Endothelial cell of umbilical vein (primary cell): ENCODE measurements at regions not wholly inside any gene's neighbourhood (a gene's known extent, or its start where the extent isn't known, plus 50 kb on each side); places are given as distances from the start of the nearest gene placed in this dataset.
"Not testable (repeated sequence)": the region's sequence is repeated elsewhere in the genome, so short reads cannot be mapped to it uniquely, and the experiment has no call there.

ENCODE experiments used
- BruUV-seq: library from RNA; stranded (reverse); fragments of 400-500 nt; replicated peaks from 2 replicates; lab custom pipeline; 2021; lab: Mats Ljungman, UMichigan
- CTCF ChIA-PET: fragments of 300-600, 350-600 bp; sonication (Branson Sonifier 250); formaldehyde crosslinking; loops from one replicate; lab custom pipeline; 2021; ENCODE audit warnings: antibody characterized with exemption, inconsistent platforms; lab: Charles Lee
- POLR2A ChIA-PET: fragments of 300-600, 350-600 bp; sonication (Branson Sonifier 250); formaldehyde crosslinking; loops from one replicate; lab custom pipeline; 2021; ENCODE audit warnings: antibody characterized with exemption, inconsistent platforms; lab: Charles Lee
- DNase-seq: peaks from one replicate; pipeline ENCODE4 v3.0.0-alpha.2; 2011; ENCODE audit warnings: low read depth, low spot score
- FAIRE-seq: peaks from 2 replicates; lab custom pipeline; 2011; peaks lifted over from hg19 to GRCh38; lab: Jason Lieb, UNC
- H2AFZ ChIP-seq: 2 replicates; pipeline ENCODE4 v1.6.0; 2012; ENCODE audit warnings: low read depth, low read length, control low read depth, inconsistent platforms
- H3K27ac ChIP-seq: 2 replicates; pipeline ENCODE4 v1.5.1; 2011; ENCODE audit warnings: low read depth, mild to moderate bottlenecking, control low read depth, low read length, moderate library complexity; ENCODE audit not compliant: insufficient read depth
- H3K27me3 ChIP-seq, 2 experiments: 2 replicates each; pipeline versions ENCODE4 v1.6.0 to v1.6.1; 2011; ENCODE audit warnings: low read length in 2 of 2, mixed read lengths in 1 of 2; ENCODE audit not compliant: control insufficient read depth in 2 of 2, insufficient read depth in 2 of 2
- H3K36me3 ChIP-seq, 2 experiments: 2 replicates in 1 of 2; 3 replicates in 1 of 2; pipeline ENCODE4 v1.5.1; 2011; ENCODE audit warnings: low read length in 2 of 2, mild to moderate bottlenecking in 1 of 2, moderate library complexity in 1 of 2; ENCODE audit not compliant: control insufficient read depth in 2 of 2, insufficient read depth in 2 of 2; ENCODE audit errors: extremely low read depth in 1 of 2
- H3K4me1 ChIP-seq: 3 replicates; pipeline ENCODE4 v1.5.1; 2011; ENCODE audit warnings: mild to moderate bottlenecking, low read length; ENCODE audit not compliant: control insufficient read depth, insufficient read depth; ENCODE audit errors: extremely low read depth
- H3K4me2 ChIP-seq: 2 replicates; pipeline ENCODE4 v1.6.1; 2011; ENCODE audit warnings: low read length, control low read depth, mixed read lengths; ENCODE audit not compliant: insufficient read depth
- H3K4me3 ChIP-seq, 3 experiments: fragments of 200-600 bp in 1 of 3; sonication (generic), shearing (Covaris generic) in 1 of 3; replicated peaks in 1 of 3; 2 replicates each; pipeline ENCODE4 v1.5.1; 2011 to 2016; ENCODE audit warnings: control low read depth in 3 of 3, low read length in 3 of 3, mild to moderate bottlenecking in 2 of 3, inconsistent platforms in 1 of 3, low read depth in 1 of 3, moderate library complexity in 1 of 3; ENCODE audit not compliant: insufficient read depth in 1 of 3
- H3K79me2 ChIP-seq: 2 replicates; pipeline ENCODE4 v1.6.0; 2012; ENCODE audit warnings: low read length, inconsistent platforms; ENCODE audit not compliant: control insufficient read depth, insufficient read depth
- H3K9ac ChIP-seq: replicated peaks from 2 replicates; pipeline ENCODE3; 2011; ENCODE audit warnings: low read length, control low read depth; ENCODE audit not compliant: insufficient read depth; ENCODE audit errors: extremely low read depth
- H3K9me1 ChIP-seq: replicated peaks from 3 replicates; pipeline ENCODE4 v1.6.0; 2011; ENCODE audit warnings: mild to moderate bottlenecking, low read length; ENCODE audit not compliant: control insufficient read depth, insufficient read depth; ENCODE audit errors: extremely low read depth
- H3K9me3 ChIP-seq: replicated peaks from 2 replicates; pipeline ENCODE4 v1.5.1; 2012; ENCODE audit warnings: low read length, inconsistent platforms; ENCODE audit not compliant: control insufficient read depth, insufficient read depth
- H4K20me1 ChIP-seq: replicated peaks from 2 replicates; pipeline ENCODE3; 2011; ENCODE audit warnings: mild to moderate bottlenecking, low read length; ENCODE audit not compliant: control insufficient read depth, insufficient read depth; ENCODE audit errors: extremely low read depth
- EZH2 ChIP-seq: IDR thresholded peaks from 2 replicates; pipeline ENCODE4 v1.6.1; 2012; ENCODE audit warnings: borderline replicate concordance, low read depth, mild to moderate bottlenecking, moderate library complexity, low read length, inconsistent platforms; ENCODE audit not compliant: severe bottlenecking
- FOS ChIP-seq: IDR thresholded peaks from 2 replicates; pipeline ENCODE4 v1.6.1; 2011; ENCODE audit warnings: mild to moderate bottlenecking, low read length, moderate library complexity, borderline replicate concordance; ENCODE audit not compliant: insufficient read depth
- GATA2 ChIP-seq: IDR thresholded peaks from 2 replicates; pipeline ENCODE4 v1.7.0; 2011; ENCODE audit warnings: low read depth, mild to moderate bottlenecking, moderate library complexity, mixed read lengths, low read length; ENCODE audit not compliant: insufficient read length, insufficient read depth
- JUN ChIP-seq: IDR thresholded peaks from 2 replicates; pipeline ENCODE4 v1.6.1; 2011; ENCODE audit warnings: borderline replicate concordance, low read depth; ENCODE audit not compliant: insufficient read length, insufficient read depth
- MYC ChIP-seq: IDR thresholded peaks from one replicate; pipeline ENCODE4 v1.6.1; 2011; ENCODE audit warnings: mild to moderate bottlenecking, low read depth, low read length
- POLR2A ChIP-seq: IDR thresholded peaks from 2 replicates; pipeline ENCODE4 v1.6.1; 2012; ENCODE audit warnings: low read depth, mild to moderate bottlenecking, control low read depth, low read length
- POLR2AphosphoS5 ChIP-seq: IDR thresholded peaks from 2 replicates; pipeline ENCODE4 v1.6.1; 2012; ENCODE audit warnings: low read depth, mild to moderate bottlenecking, control low read depth, low read length, moderate library complexity; ENCODE audit not compliant: insufficient read depth
- dilution Hi-C: fragments of 300-500 bp; cut with MboI; formaldehyde crosslinking; loops from one replicate; pipeline ENCODE4 v1.15.0; 2019; ENCODE audit warnings: low sequenced_read_pairs; ENCODE audit not compliant: extremely low pct_ligation_motif_present
- intact Hi-C: fragments of 100-400 bp; cut with micrococcal nuclease; formaldehyde crosslinking; loops from one replicate; pipeline ENCODE4 v1.10.0; 2022
- TF ChIP-seq, protein P1 (sequence below): IDR thresholded peaks from 2 replicates; pipeline ENCODE4 v1.6.1; 2011; ENCODE audit not compliant: insufficient read depth, insufficient read length

DNA sequence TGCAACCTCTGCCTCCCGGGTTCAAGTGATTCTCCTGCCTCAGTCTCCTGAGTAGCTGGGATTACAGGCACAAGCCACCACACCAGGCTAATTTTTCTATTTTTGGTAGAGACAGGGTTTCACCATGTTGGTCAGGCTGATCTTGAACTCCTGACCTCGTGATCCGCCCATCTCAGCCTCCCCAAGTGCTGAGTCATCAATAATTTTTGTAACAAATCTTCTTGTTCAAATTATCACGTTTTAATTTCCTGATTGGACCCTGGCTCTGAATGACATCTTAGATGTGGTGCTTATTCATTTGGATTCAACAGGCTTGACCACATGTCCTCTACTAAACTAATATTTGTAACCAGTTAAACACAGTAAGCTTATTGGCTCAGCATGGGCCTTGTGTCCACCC is 151.3 kb upstream of the TGFBR2 start:
- H3K36me3 ChIP-seq, H2AFZ ChIP-seq, H3K4me3 ChIP-seq, DNase-seq, H4K20me1 ChIP-seq, dilution Hi-C loops, H3K27ac ChIP-seq, FAIRE-seq, H3K79me2 ChIP-seq, H3K9me1 ChIP-seq, H3K4me1 ChIP-seq, H3K4me2 ChIP-seq, H3K9ac ChIP-seq, BruUV-seq, POLR2A ChIA-PET, intact Hi-C loops, H3K27me3 ChIP-seq, H3K9me3 ChIP-seq: not testable (repeated sequence)
- CTCF ChIA-PET = interaction anchor here (1.7 kb wide), 1 partner anchor 10 kb away, joined by 3 read pairs; no protein-coding TSS in a partner anchor

- DNase-seq (no peak), FAIRE-seq (no peak)
- no peaks in the 10 kb centered on the region for H3K4me1 ChIP-seq
- no peaks in the 10 kb centered on the region for H3K79me2 ChIP-seq
- no peaks in the 10 kb centered on the region for H4K20me1 ChIP-seq
- no peaks in the 10 kb centered on the region for H3K9me3 ChIP-seq
- no peak overlapping the region for H2AFZ ChIP-seq
- no peak overlapping the region for H3K4me3 ChIP-seq
- no TSS peak for BruUV-seq
- intact Hi-C loops (no loop called here), dilution Hi-C loops (no loop called here)
- ChIA-PET POLR2A (no interaction called here), CTCF (interaction anchor here (1.0 kb wide), 1 partner anchor 60 kb away, joined by 3 read pairs; no protein-coding TSS in a partner anchor)
- H3K36me3 ChIP-seq = no peaks in the 10 kb centered on the region
- no peak overlapping the region for H3K9ac ChIP-seq
- TF ChIP-seq JUN (no peak), EZH2 (no peak), FOS (no peak), POLR2A (no peak), GATA2 (no peak), MYC (no peak), POLR2AphosphoS5 (no peak)
- TF ChIP-seq, protein P1, sequence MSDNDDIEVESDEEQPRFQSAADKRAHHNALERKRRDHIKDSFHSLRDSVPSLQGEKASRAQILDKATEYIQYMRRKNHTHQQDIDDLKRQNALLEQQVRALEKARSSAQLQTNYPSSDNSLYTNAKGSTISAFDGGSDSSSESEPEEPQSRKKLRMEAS = no peak
- no peak overlapping the region for H3K27ac ChIP-seq
- no peaks in the 10 kb centered on the region for H3K9me1 ChIP-seq
- no peaks in the 10 kb centered on the region for H3K27me3 ChIP-seq
- H3K4me2 ChIP-seq = no peak overlapping the region
Measured at GRCh38 chr3:30455840-30456239, 150.6 kb upstream of the TGFBR2 start.
